ENCODE measurements at regions not wholly inside any gene's neighbourhood (a gene's known extent, or its start where the extent isn't known, plus 50 kb on each side); places are given as distances from the start of the nearest gene placed in this dataset.

GRCh38 chr14:101620821-101621785 is 59.8 kb downstream of the DIO3 start:
- no peak overlapping the region for H3K4me3 ChIP-seq (ENCODE audit: low read depth in 1 of 2, low read length in 2 of 2)
- H4K20me1 ChIP-seq (ENCODE audit: insufficient read depth, low read length): peaks cover 6% of the 10 kb centered on the region; the same call in 1 of the 2 replicates
- no peak overlapping the region for H3K4me2 ChIP-seq (ENCODE audit: insufficient read depth, low read length)
- H3K9ac ChIP-seq (ENCODE audit: low read depth, low read length): no peak overlapping the region
- TF ChIP-seq EZH2 (IDR thresholded peaks at IDR 0.05; ENCODE audit: borderline replicate concordance, low read depth, low read length, severe bottlenecking): no peak
- TF ChIP-seq, protein P1, sequence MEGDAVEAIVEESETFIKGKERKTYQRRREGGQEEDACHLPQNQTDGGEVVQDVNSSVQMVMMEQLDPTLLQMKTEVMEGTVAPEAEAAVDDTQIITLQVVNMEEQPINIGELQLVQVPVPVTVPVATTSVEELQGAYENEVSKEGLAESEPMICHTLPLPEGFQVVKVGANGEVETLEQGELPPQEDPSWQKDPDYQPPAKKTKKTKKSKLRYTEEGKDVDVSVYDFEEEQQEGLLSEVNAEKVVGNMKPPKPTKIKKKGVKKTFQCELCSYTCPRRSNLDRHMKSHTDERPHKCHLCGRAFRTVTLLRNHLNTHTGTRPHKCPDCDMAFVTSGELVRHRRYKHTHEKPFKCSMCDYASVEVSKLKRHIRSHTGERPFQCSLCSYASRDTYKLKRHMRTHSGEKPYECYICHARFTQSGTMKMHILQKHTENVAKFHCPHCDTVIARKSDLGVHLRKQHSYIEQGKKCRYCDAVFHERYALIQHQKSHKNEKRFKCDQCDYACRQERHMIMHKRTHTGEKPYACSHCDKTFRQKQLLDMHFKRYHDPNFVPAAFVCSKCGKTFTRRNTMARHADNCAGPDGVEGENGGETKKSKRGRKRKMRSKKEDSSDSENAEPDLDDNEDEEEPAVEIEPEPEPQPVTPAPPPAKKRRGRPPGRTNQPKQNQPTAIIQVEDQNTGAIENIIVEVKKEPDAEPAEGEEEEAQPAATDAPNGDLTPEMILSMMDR (IDR thresholded peaks at IDR 0.05; ENCODE audit: borderline replicate concordance, extremely low read depth, low read length, poor library complexity, severe bottlenecking): no peak
- no peaks in the 10 kb centered on the region for H3K9me3 ChIP-seq (ENCODE audit: insufficient read depth, low read length, severe bottlenecking)
- H3K79me2 ChIP-seq (ENCODE audit: insufficient read depth, low read length): no peaks in the 10 kb centered on the region
- no peak overlapping the region for H2AFZ ChIP-seq (ENCODE audit: low read depth, low read length)
- H3K36me3 ChIP-seq (ENCODE audit: insufficient read depth, low read length): no peaks in the 10 kb centered on the region
- no peak overlapping the region for H3K27ac ChIP-seq (ENCODE audit: low read length)
- ATAC-seq (ENCODE audit: insufficient read depth, low read depth): no peak
- H3K4me1 ChIP-seq (ENCODE audit: insufficient read depth, low read length): no peaks in the 10 kb centered on the region
- peaks cover 6% of the 10 kb centered on the region for H3K27me3 ChIP-seq (ENCODE audit: insufficient read depth, low read length, poor library complexity)
- no peak for DNase-seq

GRCh38 chr14:101622251-101623076 is 61.2 kb downstream of the DIO3 start:
- ATAC-seq (ENCODE audit: insufficient read depth, low read depth) (no peak; the same call in 2 of the 3 replicates), DNase-seq (no peak)
- TF ChIP-seq, protein P1 (IDR thresholded peaks at IDR 0.05; ENCODE audit: borderline replicate concordance, extremely low read depth, low read length, poor library complexity, severe bottlenecking): no peak
- TF ChIP-seq EZH2 (IDR thresholded peaks at IDR 0.05; ENCODE audit: borderline replicate concordance, low read depth, low read length, severe bottlenecking): no peak
- Histone ChIP-seq H2AFZ (ENCODE audit: low read depth, low read length) (no peak overlapping the region), H3K4me2 (ENCODE audit: insufficient read depth, low read length) (no peak overlapping the region), H3K79me2 (ENCODE audit: insufficient read depth, low read length) (no peaks in the 10 kb centered on the region), H3K27ac (ENCODE audit: low read length) (no peak overlapping the region), H3K9ac (ENCODE audit: low read depth, low read length) (no peak overlapping the region), H3K9me3 (ENCODE audit: insufficient read depth, low read length, severe bottlenecking) (no peaks in the 10 kb centered on the region), H3K36me3 (ENCODE audit: insufficient read depth, low read length) (no peaks in the 10 kb centered on the region), H3K27me3 (ENCODE audit: insufficient read depth, low read length, poor library complexity) (peaks cover 6% of the 10 kb centered on the region), H3K4me3 (ENCODE audit: low read depth in 1 of 2, low read length in 2 of 2) (no peak overlapping the region), H3K4me1 (ENCODE audit: insufficient read depth, low read length) (no peaks in the 10 kb centered on the region), H4K20me1 (ENCODE audit: insufficient read depth, low read length) (peaks cover 6% of the 10 kb centered on the region; the same call in 1 of the 2 replicates)

DNA sequence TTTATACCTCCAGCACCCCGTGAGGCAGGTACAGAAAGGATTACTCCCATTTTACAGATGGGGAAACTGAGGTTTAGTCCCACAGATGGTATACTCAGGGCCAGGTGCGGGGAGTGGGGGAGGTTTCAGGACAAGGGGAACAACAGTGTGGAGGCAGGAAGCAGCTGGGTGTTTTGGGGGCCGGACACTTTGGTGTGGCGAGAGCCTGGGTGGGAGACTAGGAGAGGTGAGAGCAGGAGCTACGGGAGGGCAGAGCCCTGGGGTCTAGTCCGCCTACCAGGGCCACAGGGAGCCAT is 61.7 kb downstream of the DIO3 start:
- DNase-seq (no peak), ATAC-seq (ENCODE audit: insufficient read depth, low read depth) (no peak)
- Histone ChIP-seq H3K36me3 (ENCODE audit: insufficient read depth, low read length) (no peaks in the 10 kb centered on the region), H3K9ac (ENCODE audit: low read depth, low read length) (no peak overlapping the region), H2AFZ (ENCODE audit: low read depth, low read length) (no peak overlapping the region), H4K20me1 (ENCODE audit: insufficient read depth, low read length) (peaks cover 6% of the 10 kb centered on the region; the same call in 1 of the 2 replicates), H3K9me3 (ENCODE audit: insufficient read depth, low read length, severe bottlenecking) (no peaks in the 10 kb centered on the region), H3K4me1 (ENCODE audit: insufficient read depth, low read length) (peaks cover 4% of the 10 kb centered on the region), H3K27me3 (ENCODE audit: insufficient read depth, low read length, poor library complexity) (peaks cover 8% of the 10 kb centered on the region), H3K79me2 (ENCODE audit: insufficient read depth, low read length) (no peaks in the 10 kb centered on the region), H3K27ac (ENCODE audit: low read length) (no peak overlapping the region), H3K4me2 (ENCODE audit: insufficient read depth, low read length) (no peak overlapping the region), H3K4me3 (ENCODE audit: low read depth in 1 of 2, low read length in 2 of 2) (no peak overlapping the region)
- TF ChIP-seq EZH2 (IDR thresholded peaks at IDR 0.05; ENCODE audit: borderline replicate concordance, low read depth, low read length, severe bottlenecking): no peak
- TF ChIP-seq, protein P1 (IDR thresholded peaks at IDR 0.05; ENCODE audit: borderline replicate concordance, extremely low read depth, low read length, poor library complexity, severe bottlenecking): no peak

All from DND-41 (cell line).